ENCODE measurements at regions not wholly inside any gene's neighbourhood (a gene's known extent, or its start where the extent isn't known, plus 50 kb on each side); places are given as distances from the start of the nearest gene placed in this dataset.

- no peak for DNase-seq
- H3K4me3 ChIP-seq = no peak overlapping the region
- no peak for TF ChIP-seq CTCF (IDR thresholded peaks at IDR 0.05)
- TF ChIP-seq POLR2A (IDR thresholded peaks at IDR 0.05) = no peak
- no peak for TF ChIP-seq POLR2AphosphoS5 (IDR thresholded peaks at IDR 0.05)
- TF ChIP-seq EP300 (IDR thresholded peaks at IDR 0.05) = no peak
- no peaks in the 10 kb centered on the region for H3K27me3 ChIP-seq
- no peaks in the 10 kb centered on the region for H3K4me1 ChIP-seq
- 42 to 69% (median 55%) methylated on average over 3 of the region's 3 CpGs for WGBS, 5 donors
- no peaks in the 10 kb centered on the region for H3K36me3 ChIP-seq
- H3K27ac ChIP-seq = no peak overlapping the region
- no peaks in the 10 kb centered on the region for H3K9me3 ChIP-seq
- intact Hi-C loops (cut with DNase I; ENCODE audit: low total_unique reads) = no loop called here
These were observed 219.3 kb upstream of the SNX19 start for GRCh38 chr11:131135611-131136010.

GRCh38 chr11:131136486-131136885 lies 220.2 kb upstream of the SNX19 start:
- TF ChIP-seq EP300 (IDR thresholded peaks at IDR 0.05) = no peak
- TF ChIP-seq POLR2AphosphoS5 (IDR thresholded peaks at IDR 0.05) = no peak
- TF ChIP-seq CTCF (IDR thresholded peaks at IDR 0.05) = no peak
- no peak for TF ChIP-seq POLR2A (IDR thresholded peaks at IDR 0.05)
- intact Hi-C loops (cut with DNase I; ENCODE audit: low total_unique reads) = no loop called here
- Histone ChIP-seq H3K4me3 (no peak overlapping the region), H3K9me3 (no peaks in the 10 kb centered on the region), H3K4me1 (no peaks in the 10 kb centered on the region), H3K36me3 (no peaks in the 10 kb centered on the region), H3K27me3 (no peaks in the 10 kb centered on the region), H3K27ac (no peak overlapping the region)
- no peak for DNase-seq
- WGBS, 5 donors = 0 to 82% (median 21%) methylated on average over 1 of the region's 1 CpG; no CpG with 5 or more reads in 1 of the 5 donors

GRCh38 chr11:131137046-131137445 lies 220.8 kb upstream of the SNX19 start:
- H3K4me3 ChIP-seq = no peak overlapping the region
- TF ChIP-seq EP300 (IDR thresholded peaks at IDR 0.05) (no peak), POLR2AphosphoS5 (IDR thresholded peaks at IDR 0.05) (no peak), POLR2A (IDR thresholded peaks at IDR 0.05) (no peak), CTCF (IDR thresholded peaks at IDR 0.05) (no peak)
- no peak overlapping the region for H3K27ac ChIP-seq
- H3K27me3 ChIP-seq = no peaks in the 10 kb centered on the region
- intact Hi-C loops (cut with DNase I; ENCODE audit: low total_unique reads) = no loop called here
- no peak for DNase-seq
- 63 to 74% (median 70%) methylated on average over 2 of the region's 2 CpGs for WGBS, 5 donors
- H3K36me3 ChIP-seq = no peaks in the 10 kb centered on the region
- no peaks in the 10 kb centered on the region for H3K4me1 ChIP-seq
- H3K9me3 ChIP-seq = no peaks in the 10 kb centered on the region

GRCh38 chr11:131138731-131139130 lies 222.5 kb upstream of the SNX19 start:
- H3K4me1 ChIP-seq = no peaks in the 10 kb centered on the region
- H3K27ac ChIP-seq = no peak overlapping the region
- no peak for TF ChIP-seq POLR2A (IDR thresholded peaks at IDR 0.05)
- no peak for TF ChIP-seq EP300 (IDR thresholded peaks at IDR 0.05)
- no peak for TF ChIP-seq CTCF (IDR thresholded peaks at IDR 0.05)
- no peak for TF ChIP-seq POLR2AphosphoS5 (IDR thresholded peaks at IDR 0.05)
- DNase-seq = no peak
- no peak overlapping the region for H3K4me3 ChIP-seq
- intact Hi-C loops (cut with DNase I; ENCODE audit: low total_unique reads) = no loop called here
- H3K9me3 ChIP-seq = no peaks in the 10 kb centered on the region
- H3K27me3 ChIP-seq = no peaks in the 10 kb centered on the region
- H3K36me3 ChIP-seq = no peaks in the 10 kb centered on the region
- 17 to 28% (median 22%) methylated on average over 4 of the region's 4 CpGs for WGBS, 5 donors

Data from stomach (tissue), 8 donors.